HG03354 (cell line): ENCODE measurements at regions not wholly inside any gene's neighbourhood (a gene's known extent, or its start where the extent isn't known, plus 50 kb on each side); places are given as distances from the start of the nearest gene placed in this dataset.
"Not testable (repeated sequence)": the region's sequence is repeated elsewhere in the genome, so short reads cannot be mapped to it uniquely, and the experiment has no call there.

ENCODE experiments used
- ATAC-seq: cut with Tn5 transposase; IDR thresholded peaks from one replicate; pipeline ENCODE4 v1.9.1; 2021; ENCODE audit warnings: mild to moderate bottlenecking; ENCODE audit not compliant: unreplicated experiment, poor library complexity, severe bottlenecking

DNA sequence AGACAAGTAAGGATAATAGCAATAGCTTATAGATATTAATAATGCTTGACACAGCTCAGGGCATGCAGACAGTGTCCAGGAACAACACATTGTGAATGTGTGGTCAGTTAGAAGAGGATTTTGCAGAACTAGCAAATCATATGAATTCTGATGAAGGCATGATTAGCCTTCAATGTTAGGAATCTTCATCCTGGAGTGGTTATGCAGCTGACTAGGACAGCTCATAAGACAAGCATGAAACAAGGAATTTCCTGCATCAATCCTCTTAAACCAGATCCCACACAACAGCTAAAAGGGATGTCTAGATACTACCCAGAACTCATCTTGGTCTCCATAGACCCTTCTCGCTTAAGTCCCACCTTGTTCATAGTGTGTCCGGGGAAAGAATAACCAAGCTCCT, 499.0 kb upstream of the ATP11B start:
- ATAC-seq, result no peak

DNA sequence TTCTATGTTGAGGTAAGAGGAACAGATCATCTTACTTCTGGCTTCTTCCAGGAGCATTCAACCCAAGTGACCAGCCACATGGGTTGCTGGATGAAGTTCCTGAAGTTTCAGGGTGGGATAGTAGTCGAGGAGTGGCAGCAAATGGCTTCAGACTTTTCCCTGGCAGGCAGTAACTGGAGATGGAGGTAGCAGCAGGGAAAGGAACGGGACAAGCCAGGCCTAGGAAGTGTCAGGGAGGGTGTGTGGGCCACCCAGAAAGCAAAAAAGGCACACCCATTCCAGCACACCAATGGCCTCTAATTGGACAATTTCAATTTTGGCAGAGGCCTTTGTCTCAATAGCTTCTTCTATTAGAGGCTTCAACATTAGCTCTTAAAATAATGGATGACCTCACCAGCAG, 498.6 kb upstream of the ATP11B start:
- ATAC-seq, result no peak

DNA sequence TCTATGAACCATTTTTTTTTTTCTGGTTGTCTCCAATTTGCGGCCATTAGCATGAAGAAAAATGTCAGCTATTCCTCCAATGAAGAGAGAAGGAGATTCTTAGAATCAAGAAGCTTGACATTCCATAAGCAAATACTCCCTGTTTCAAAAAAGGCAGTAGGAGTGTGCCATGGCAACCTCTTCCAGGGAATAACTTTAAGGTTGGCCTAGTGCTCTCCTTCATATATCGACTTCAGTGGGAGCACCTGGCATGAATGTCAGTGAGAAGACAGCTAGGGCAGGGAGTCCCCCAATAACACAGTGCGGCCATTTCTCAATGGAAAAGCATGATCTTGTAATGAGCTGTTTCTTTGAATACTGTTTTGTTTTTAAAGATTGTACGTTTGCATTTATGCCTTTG, 493.0 kb upstream of the ATP11B start:
- ATAC-seq, result no peak

DNA sequence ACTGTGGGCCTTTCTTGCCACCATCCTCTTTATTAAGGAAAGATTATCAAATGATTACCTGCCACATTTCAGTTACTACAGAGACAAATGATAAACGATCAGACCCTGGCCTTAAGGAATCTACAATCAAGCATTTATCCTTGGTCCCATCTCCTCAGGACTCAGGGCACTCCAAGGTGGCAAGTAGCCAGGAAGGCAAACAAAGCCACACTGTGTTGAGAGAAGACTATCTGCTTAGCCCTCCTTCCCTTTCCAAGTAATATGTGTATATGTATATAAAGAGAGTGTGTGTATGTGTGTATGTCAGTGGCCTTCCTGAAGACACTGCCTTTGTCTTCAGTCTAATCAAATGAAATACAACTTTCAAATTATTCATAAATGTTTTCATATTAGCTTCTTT, 490.1 kb upstream of the ATP11B start:
- ATAC-seq, result no peak

DNA sequence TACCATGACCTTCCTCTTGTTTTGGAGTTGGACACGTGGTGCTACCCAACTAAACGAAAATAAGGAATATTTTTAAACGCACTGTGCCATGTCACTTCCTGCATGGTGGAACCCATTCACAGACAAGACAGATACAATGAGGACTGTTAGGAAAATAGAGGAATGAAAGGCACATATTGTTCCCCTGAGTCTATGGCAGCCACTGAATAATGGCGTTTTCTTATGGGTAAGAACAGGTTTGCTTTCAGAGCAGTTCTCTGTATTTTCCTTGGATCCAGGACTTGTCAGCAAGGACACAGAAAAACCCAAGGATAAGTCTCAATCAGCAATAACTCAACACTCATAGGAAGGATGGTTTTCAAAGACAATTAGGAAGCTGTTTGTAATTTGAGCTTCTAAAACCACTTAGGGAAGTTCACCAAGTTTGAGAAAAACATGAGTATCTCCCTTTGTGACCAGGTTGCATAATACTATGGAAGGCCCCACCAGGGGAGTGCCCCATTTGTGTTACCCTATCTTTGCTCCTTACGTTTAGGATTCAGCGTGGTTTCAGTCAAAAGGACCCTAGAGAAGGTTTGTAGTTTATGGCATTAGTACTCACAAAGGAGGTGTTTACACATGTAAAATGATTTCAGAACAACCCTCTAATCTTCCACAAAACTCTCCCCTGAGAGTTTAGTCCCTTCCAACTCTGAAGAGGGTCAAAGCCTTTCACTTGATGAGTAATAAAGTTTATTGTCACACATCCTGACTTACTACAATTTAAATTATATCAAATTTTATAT, 487.2 kb upstream of the ATP11B start:
- ATAC-seq, result no peak

DNA sequence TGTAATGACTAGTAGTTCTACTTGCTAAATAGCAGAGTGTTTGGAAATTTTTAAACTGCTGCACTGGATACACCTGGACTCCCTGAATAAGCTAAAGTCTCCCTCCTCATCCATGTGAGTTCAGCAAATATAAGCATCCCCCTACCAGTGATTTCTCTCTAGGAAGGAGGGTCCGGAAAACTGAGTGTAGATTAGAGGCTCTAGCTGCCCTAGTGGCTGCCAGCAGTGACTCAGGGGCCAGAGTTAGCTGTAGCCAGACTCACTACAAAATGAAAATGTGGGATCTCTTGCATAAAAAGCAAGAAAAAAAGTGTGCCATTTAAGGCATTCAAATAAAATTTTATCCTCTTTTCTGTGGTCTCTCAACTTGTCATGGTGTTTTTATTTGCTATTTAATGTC, 485.0 kb upstream of the ATP11B start:
- ATAC-seq, result no peak

DNA sequence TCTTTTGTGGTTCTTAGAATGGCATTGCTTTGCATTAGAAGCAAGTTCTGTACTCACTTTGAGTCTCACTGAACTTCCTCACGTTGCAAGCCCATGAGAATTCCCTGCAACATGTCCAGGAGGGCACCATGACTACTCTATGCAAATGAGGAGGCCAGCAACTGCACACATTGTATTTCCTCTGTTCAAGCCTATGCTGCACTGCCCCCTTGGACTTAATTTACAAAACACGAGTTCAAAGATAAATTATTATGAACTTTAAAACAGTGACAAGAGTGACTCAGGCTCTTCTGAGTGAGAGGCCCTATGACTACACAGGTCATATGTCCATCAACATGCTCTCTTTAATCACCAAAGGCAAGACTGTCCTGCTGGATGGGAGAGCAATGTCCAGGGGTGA, 484.2 kb upstream of the ATP11B start:
- ATAC-seq, result no peak

DNA sequence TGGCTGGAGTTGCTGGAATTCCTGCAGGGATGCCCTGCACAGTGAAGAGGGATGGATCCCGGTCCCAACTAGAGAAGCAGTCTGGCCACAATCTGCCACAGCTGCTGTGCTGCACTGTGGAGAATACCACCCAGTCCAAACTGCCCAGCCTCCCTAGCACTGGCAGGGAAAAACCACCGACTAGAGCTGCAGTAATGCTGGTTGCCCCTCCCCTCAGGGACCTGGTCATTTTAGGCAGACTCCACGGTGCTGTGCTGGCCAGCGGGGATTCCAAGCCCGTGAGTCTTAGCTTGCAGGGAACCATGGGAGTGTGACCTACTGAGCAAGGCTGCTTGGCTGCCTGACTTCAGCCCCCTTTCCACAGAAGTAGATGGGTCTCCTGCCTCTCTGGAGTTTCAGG, 478.0 kb upstream of the ATP11B start:
- ATAC-seq, result no peak

DNA sequence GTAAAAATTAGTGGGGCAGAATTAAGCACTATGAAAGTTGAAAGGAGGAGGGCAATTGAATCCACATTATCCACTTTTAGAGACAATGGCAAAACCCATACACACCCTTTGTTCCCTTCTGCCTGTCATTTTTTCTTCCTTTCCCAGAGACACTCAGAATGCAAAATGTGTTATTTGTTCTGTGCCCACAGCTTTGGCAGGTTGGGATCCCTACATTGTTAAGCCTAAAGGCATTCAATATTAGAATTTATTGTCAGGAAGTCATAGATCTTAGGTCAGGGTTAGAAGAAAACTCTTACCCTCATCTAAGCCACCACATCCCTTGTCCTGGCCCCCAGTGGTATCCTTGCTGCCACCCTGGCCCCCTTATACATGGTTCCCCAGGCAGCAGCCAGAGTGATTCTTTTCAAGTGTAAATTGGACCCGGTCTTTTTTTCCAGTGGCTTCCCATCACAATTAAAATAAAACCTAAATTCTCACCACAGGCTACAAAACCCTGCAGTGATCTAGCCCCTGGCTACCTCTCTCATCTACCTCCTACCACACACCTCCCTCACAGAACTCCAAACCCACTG, 470.1 kb upstream of the ATP11B start:
- no peak for ATAC-seq

DNA sequence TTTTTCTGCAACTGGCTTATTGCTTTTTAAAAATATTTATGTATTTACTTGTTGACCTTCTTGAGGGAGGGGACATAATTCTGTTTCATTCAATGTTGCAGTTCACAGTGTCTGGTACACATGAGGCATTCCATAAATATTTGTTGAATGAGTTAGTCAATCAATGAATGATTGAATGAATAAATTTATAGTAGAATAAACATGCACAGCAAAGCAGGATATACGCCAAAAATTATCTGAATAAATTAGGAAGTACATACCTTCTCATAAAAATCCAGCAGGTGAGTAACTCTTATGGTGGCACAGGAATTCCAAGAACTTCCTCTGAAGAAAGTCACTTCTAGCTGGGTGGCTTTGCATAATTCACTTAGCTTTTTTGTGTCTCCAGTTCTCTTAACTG, 469.4 kb upstream of the ATP11B start:
- no peak for ATAC-seq

DNA sequence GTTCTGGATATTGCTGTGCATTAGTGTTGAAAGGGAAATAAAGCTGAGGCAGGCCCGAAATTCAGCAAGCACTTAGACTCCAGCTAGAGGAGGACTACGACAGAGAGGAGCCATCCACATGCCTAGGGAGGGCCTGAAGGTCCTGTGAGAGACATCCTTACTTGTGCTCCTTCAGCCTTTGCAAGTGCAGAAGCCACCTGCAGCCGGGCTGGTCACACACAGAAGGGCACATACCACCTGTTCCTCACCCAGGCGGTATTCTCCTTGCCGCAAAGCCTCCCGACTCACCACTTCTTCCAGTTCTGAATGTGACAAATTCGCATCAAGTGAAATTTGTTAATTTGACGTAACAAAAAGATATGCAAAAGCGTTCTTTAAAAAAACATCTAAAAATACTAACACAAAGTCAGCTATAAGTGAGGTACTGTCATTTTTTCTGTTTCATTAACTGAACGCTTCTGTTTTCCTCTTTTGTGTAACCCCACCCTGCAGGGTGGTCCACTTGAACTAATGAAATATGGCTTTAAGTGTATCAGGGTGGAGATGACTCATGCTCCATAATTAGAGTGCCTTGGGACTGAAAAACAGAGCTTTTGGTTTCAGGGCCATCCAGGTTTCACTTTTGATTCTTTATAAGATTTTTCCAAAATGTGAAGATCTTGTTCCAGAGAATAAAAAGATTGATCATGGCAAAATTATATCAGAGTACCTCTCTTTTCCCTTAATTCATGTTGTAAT, 467.9 kb upstream of the ATP11B start:
- no peak for ATAC-seq

DNA sequence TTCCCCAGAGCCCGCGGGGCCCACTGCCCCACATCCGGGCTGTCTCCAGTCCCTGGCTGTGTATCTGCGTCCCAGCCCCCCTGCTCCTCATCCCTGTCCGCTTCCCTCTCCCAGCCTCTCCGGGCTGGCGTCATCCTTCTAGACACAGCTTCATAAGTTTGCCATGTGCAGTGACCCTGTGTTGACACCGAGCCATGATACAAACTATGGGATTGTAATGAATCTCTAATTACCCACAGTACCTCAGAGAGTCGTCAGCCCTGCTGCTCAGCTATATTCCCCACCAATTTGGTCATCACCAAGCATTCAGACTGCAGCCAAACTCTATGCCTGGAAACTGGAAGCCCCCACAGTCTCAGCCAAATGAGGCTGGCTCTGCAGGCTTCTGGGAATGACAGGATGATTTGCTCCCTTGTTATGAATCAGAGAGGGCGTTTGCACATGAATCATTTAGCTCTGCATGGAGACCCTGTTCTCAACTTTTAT, 466.1 kb upstream of the ATP11B start:
- ATAC-seq, result no peak

DNA sequence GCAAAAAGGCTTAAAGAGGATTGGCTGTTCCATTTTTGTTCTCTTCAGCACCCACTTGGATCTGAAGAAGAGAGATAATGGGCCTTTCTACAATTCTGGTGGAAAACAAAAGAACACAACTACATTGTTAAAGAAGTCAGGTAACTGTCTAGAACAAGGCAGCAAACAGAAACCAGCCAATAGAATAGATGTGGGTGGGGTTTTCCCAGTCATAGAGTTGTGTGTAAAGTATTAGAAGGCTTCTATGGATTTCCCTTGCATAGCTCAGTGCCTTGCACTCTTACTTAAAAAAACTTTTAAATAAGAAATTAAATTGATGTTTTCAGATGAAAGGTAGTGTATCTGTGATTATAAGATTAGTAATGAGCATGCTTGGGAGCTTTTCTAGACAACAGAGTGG, 462.7 kb upstream of the ATP11B start:
- no peak for ATAC-seq

DNA sequence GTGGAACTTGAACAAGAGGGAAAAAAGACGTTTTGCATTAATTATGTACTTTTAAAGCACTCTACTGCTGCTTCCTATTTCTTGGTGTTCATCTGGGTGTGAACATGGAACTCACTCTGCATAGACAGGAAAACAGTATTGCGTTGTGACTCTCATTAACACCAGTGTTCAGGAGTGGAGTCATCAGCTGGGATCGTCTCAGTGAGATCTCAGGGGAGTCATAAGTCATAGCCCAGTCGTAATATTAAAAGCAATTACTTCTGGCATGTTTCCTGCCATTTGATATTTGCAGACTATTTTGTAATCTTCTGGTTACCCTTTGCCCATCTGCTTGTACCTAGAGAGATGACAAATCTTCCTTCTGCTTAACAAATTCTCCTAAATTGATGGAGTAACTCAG, 462.0 kb upstream of the ATP11B start:
- no peak for ATAC-seq

DNA sequence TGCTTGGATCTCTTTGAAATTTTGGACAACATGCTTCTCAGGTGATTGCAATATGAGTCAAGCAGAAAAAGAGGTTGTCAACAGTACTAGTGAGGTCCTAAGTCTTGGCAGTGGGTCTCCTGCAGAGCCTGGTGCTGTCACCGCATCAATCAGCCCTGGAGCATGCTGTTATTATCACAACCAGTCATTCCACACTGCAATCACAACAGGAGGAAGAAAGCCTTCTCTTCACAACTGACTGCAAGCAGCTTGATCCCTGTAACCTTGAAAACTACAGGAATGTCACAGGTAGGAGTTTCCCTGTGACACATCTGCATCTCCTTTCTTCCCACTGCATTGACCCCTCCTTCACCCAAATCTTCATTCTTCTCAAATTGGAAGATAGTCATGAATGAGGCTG, 451.1 kb upstream of the ATP11B start:
- ATAC-seq, result no peak

DNA sequence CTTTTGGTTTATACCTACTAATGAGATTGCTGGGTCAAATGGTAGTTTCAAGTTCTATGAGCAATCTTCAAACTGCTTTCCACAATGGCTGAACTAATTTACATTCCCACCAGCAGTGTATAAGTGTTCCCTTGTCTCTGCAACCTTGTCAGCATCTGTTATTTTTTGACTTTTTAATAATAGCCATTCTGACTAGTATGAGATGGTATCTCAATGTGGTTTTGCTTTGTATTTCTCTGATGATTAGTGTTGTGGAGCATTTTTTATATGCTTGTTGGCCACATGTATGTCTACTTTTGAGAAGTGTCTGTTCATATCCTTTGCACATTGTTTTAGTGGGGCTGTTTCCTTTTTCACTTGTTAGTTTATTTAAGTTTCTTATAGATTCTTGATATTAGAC, 449.3 kb upstream of the ATP11B start:
- ATAC-seq, result not testable (repeated sequence)

DNA sequence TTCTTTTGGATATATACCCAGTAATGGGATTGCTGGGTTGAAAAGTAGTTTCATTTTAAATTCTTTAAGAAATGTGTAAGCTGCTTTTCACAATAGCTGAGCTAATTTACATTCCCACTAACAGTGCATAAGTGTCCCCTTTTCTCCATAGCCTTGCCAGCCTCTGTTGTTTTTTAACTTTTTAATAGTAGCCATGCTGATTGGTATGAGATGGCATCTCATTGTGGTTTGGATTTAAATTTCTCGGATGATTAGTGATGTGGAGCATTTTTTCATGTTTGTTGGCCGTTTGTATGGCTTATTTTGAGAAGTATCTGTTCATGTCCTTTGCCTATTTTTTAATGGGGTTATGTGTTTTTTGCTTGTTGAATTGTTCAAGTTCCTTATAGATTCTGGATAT, 444.3 kb upstream of the ATP11B start:
- ATAC-seq, result no peak

DNA sequence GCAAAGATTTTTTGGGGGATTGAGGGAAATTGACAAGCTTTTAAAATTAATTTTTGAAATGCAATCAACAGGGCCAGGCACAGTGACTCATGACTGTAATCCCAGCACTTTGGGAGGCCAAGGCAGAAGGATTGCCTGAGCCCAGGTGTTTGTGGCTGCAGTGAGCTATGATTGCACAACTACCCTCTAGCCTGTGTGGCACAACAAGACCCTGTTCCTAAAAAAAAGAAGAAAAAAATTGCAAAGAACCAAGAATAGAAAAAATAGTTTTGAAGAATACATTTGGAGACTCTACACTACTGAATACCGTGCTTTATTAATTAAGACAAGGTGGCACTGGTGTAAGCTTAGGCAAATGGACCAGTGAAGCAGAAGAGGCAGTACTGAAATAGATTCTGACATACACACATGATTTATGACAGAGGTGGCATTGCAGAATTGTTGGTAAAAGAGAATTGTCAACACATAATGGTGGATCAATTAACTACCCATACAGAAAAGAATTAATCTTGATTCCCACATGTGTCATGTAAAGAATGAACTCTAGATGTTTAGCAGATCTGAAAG, 443.3 kb upstream of the ATP11B start:
- no peak for ATAC-seq

DNA sequence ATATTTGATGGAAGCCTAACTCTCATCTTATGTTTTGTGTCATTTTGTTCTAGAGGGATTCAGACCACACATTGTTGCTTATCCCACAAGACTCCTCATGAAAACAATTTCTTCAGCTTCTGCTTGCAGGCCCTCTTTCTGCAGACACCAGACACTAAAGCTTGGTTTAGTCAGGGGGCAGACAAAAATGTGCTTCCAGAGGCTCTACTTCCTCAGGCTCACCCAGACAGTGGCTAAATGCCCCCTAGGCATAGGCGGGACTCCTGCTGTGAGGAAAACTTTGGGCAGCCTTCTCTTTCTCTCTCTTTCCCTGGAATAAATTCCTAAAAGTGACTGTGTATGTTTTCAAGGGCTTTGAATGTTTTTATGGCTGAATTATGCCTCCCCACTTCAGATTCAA, 435.4 kb upstream of the ATP11B start:
- ATAC-seq, result no peak

DNA sequence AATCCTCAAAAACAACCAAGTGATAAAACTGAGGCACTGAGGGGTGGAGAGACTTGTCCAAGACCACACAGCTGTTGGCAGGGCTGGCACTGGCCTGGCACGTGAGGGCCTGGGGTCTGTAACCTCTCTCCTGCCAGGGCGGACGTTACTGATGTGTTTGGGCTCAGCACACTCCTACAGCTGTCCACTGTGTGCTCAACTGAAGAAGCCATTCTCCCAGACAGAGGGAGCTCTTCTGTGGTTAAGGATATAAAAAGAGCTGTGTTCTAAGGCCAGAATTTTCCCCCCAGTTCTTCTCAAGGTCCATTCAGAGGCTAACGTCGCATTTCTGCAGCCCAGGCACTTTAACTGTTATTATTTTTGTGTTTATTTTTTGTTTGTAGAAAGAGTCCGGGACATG, 429.0 kb upstream of the ATP11B start:
- ATAC-seq, result no peak
